ENCODE measurements at regions not wholly inside any gene's neighbourhood (a gene's known extent, or its start where the extent isn't known, plus 50 kb on each side); places are given as distances from the start of the nearest gene placed in this dataset.

GRCh38 chr10:123399276-123399839, 245.2 kb downstream of the BUB3 start:
- Histone ChIP-seq H3K27ac (ENCODE audit: low read depth, low read length) (no peak overlapping the region), H3K9me3 (ENCODE audit: insufficient read depth in 2 of 2, low read depth in 1 of 2, low read length in 1 of 2) (peaks cover 14 to 26% of the 10 kb centered on the region in 2 experiments), H3K4ac (replicated peaks; ENCODE audit: insufficient read length, low read depth, low read length) (no peak overlapping the region), H2AFZ (ENCODE audit: low read length) (no peak overlapping the region), H2BK15ac (ENCODE audit: low read length) (no peak overlapping the region), H3K36me3 (ENCODE audit: control insufficient read depth in 2 of 4, insufficient read depth in 4 of 4, low read length in 3 of 4) (no peaks in the 10 kb centered on the region), H2BK120ac (replicated peaks; ENCODE audit: low read depth, low read length) (no peak overlapping the region), H3K4me2 (ENCODE audit: insufficient read depth in 1 of 2, low read depth in 2 of 2, low read length in 2 of 2) (no peak overlapping the region), H4K91ac (replicated peaks; ENCODE audit: insufficient read length, low read length) (no peak overlapping the region), H3K27me3 (replicated peaks in 1 of 4; ENCODE audit: control insufficient read depth in 3 of 4, extremely low read depth in 1 of 4, insufficient read depth in 3 of 4, low read length in 3 of 4) (no peaks in the 10 kb centered on the region), H2BK5ac (ENCODE audit: low read depth, low read length) (no peak overlapping the region), H4K5ac (ENCODE audit: insufficient read length, low read depth, low read length) (no peak overlapping the region), H3K79me2 (ENCODE audit: control insufficient read depth in 1 of 2, insufficient read depth in 2 of 2, low read length in 2 of 2) (no peaks in the 10 kb centered on the region), H2BK20ac (ENCODE audit: low read length) (no peak overlapping the region), H2AK5ac (ENCODE audit: low read depth, low read length) (no peak overlapping the region), H3K79me1 (ENCODE audit: low read depth, low read length) (no peaks in the 10 kb centered on the region), H3K23me2 (ENCODE audit: low read depth, low read length) (no peaks in the 10 kb centered on the region; the same call in 1 of the 2 replicates), H4K20me1 (replicated peaks in 1 of 2; ENCODE audit: control insufficient read depth in 1 of 2, insufficient read depth in 2 of 2, low read length in 2 of 2) (no peaks in the 10 kb centered on the region), H4K8ac (ENCODE audit: extremely low read depth, insufficient read depth, low read length) (no peak overlapping the region), H3K9ac (replicated peaks in 1 of 4; ENCODE audit: extremely low read depth in 1 of 4, low read depth in 3 of 4, low read length in 3 of 4) (no peak overlapping the region), H2BK12ac (ENCODE audit: low read depth, low read length) (no peak overlapping the region), H3K18ac (ENCODE audit: extremely low read depth, low read length) (no peak overlapping the region), H3K4me3 (ENCODE audit: extremely low read depth in 1 of 4, insufficient read depth in 2 of 4, low read depth in 3 of 4, low read length in 4 of 4) (no peak overlapping the region), H3K56ac (replicated peaks; ENCODE audit: insufficient read length, low read depth, low read length) (no peak overlapping the region), H3K14ac (ENCODE audit: insufficient read length) (no peak overlapping the region), H3K23ac (ENCODE audit: insufficient read length) (no peak overlapping the region), H3K4me1 (replicated peaks in 1 of 4; ENCODE audit: control insufficient read depth in 3 of 4, insufficient read depth in 4 of 4, low read length in 3 of 4) (peaks cover 0 to 2% (median 0%) of the 10 kb centered on the region in 4 experiments; a peak in 1 of 7 replicates)
- POLR2A ChIA-PET (ENCODE audit: partially characterized antibody): no interaction called here
- CTCF ChIA-PET (ENCODE audit: partially characterized antibody): interaction anchor here (1.0 to 1.5 kb wide), 2 partner anchors 81 to 98 kb away, joined by 3 read pairs; no protein-coding TSS in a partner anchor
- FAIRE-seq: no peak
- WGBS, 2 experiments (ENCODE audit: extremely low coverage in 1 of 2, insufficient coverage in 1 of 2, insufficient read length in 1 of 2, insufficient replicate concordance in 2 of 2, low coverage in 1 of 2, low lambda C conversion rate in 2 of 2, missing lambda C conversion rate in 1 of 2): 89% methylated on average over 12 of the region's 12 CpGs; no CpG with 5 or more reads in 1 of the 2 experiments
- TF ChIP-seq POU5F1 (IDR thresholded peaks at IDR 0.05; ENCODE audit: low read depth, low read length) (no peak), SRF (IDR thresholded peaks at IDR 0.05; ENCODE audit: low read depth, low read length) (no peak), POLR2AphosphoS5 (IDR thresholded peaks at IDR 0.05; ENCODE audit: low read depth, low read length) (no peak), SAP30 (IDR thresholded peaks at IDR 0.05; ENCODE audit: insufficient read depth, insufficient replicate concordance, low read length) (no peak), RXRA (IDR thresholded peaks at IDR 0.05; ENCODE audit: insufficient read depth, low read depth, low read length) (no peak), BCL11A (IDR thresholded peaks at IDR 0.05; ENCODE audit: low read depth in 2 of 2, low read length in 2 of 2) (no peak), TAF1 (IDR thresholded peaks at IDR 0.05; ENCODE audit: low read depth, low read length) (no peak)
- no peak for DNase-seq (ENCODE audit: low read depth in 1 of 2, low spot score in 2 of 2)

Measured in H1 (cell line).